Left renal cortex interstitium (tissue), 4 donors: ENCODE measurements at regions not wholly inside any gene's neighbourhood (a gene's known extent, or its start where the extent isn't known, plus 50 kb on each side); places are given as distances from the start of the nearest gene placed in this dataset.
A peak's percentile ranks its signal among the peaks of the same experiment; 100 is the strongest.

ENCODE experiments used
- DNase-seq, 4 donors: peaks; one replicate each; pipeline ENCODE4 v3.0.0-alpha.2; 2013; ENCODE audit warnings: low read depth in 4 of 4, low spot score in 2 of 4, missing footprints in 1 of 4

DNA sequence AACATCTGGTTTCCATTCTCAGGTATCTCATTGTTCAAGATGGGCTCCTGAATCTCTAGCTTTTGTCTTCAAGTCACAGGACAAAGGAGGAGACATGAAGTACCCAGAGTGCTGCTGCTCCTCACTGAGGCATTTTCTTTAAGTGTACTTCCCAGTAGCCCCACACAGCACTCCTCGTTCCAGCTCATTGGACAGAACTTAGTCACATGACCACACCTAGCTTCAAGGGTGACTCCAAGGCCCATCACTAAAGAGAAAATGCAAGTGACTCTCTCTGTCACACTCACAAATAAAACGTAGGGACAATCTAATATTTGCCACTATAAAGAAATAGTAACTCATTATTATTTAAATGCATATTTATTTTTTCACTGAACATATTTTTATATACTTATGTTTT lies 58.3 kb upstream of the NEUROD6 start:
- no peak for DNase-seq

DNA sequence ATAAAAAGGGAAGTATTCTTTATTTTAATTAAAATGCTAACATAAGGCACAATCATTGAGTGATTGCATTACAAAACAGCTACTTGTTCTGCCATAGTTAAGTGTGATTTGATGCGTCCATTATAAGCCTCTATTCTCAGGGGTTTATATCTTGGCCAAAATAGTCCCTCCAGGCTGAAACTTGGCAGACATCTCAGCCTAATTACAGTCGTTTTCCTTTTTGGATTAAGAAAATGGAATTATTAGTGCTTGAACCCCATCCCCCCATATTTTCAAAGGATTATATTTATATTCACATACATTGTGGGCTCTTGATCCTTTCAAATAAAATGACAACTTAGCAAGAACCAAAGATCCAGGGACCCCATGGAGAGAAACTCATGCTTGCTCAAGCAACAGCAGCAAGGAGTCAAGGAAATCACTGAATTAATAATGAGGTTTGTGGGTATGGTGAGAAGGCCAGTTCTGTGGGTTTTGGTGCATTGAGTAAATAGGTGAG lies 66.7 kb upstream of the NEUROD6 start:
- DNase-seq = no peak

DNA sequence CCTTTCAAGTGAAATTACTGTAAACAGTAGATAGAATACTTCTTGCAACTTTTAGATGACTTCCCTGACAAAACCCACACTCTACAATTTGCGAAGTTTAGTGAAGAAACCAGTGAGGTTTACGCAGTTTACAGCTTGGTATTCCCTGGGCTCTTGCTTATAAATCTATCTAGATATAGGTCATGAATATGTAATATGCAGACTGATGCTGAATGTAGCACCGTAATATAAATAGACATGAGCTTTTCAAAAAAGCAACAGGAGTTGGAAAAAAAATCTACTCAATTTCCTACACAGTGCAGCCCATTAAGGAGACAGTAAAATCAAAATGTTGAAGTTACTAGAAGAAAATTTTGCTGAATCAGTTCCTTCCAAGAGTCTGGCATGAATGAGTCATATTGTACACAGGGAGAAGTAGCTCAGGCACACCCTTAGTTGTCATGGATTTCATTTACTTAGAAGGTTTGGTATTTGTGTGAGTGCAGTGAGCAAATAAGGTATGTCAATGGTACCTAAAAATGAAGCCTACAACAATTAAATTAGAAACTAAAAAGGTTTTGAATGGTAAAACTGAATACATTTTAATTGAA lies 67.7 kb upstream of the NEUROD6 start:
- DNase-seq = no peak

DNA sequence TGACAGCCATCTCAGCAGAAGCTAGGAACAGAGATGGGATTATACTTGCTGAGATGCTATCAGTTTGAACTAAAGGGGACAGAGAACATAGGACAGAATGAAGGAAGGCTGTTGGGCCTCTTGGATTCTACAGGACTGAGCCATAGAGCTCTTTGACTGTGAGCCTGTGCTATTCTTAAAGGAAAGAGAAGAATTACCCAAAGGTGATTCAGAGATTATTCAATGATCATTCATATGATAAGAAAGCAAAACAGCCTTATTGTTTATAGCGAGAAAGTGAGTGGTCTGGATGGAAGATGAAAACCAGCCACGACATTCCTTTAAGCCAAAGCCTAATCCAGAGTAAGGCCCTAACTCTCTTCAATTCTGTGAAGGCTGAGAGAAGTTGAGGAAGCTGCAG lies 69.7 kb upstream of the NEUROD6 start:
- no peak for DNase-seq

DNA sequence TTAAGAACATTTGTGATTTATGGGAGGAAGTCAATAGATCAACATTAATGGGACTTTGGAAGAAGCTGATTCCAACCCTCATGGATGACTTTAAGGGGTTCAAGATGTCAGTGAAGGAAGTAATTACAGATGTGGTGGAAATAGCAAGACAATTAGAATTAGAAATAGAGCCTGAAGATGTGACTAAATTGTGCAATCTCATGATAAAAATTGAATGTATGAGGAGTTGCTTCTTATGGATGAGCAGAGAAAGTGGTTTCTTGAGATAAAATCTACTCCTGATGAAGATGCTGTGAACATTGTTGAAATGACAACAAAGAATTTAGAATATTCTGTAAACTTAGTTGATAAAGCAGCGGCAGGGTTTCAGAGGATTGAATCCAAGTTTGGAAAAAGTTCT lies 70.9 kb upstream of the NEUROD6 start:
- no peak for DNase-seq

DNA sequence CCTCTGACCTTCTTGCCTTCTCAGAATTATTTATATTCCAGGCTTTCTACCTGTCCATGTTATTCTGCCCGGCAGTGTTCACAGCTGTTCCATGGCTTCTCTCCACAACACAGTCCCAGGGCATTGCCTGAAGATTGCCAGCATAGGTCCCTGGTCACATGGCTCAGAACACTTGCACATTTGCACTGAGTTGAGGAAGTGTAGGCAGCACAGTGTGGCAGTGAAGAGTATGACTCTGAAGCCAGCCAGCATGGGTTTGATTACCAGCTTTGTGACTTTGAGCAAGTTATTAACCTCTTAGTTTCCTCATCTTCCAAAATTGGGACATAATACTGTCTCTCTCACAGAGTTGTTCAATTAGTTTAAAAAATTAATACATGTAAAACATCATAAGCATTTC lies 73.2 kb upstream of the NEUROD6 start:
- DNase-seq = no peak

DNA sequence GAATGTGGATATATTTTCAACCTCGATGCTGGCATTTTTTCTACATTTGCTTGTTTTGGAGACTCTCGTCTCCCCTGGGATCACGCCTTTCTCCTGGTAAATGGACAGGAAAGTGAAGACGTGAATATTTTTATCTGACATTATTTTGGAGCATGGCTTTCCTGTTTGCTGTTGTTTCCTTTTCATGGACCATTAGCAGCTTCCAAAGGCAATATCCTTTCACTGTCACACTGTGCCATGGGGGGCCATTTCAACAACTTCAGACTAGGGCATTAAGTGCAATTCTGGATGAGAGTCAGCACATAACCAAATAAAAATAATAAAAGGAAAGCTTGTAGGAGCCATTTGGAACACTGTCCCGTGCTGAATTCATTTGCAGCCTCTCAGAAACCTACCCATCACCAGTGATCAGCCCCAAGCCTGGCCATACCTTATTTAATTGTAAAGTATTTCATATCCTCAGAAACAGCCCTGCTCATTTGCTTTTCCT lies 75.9 kb upstream of the NEUROD6 start:
- no peak for DNase-seq

DNA sequence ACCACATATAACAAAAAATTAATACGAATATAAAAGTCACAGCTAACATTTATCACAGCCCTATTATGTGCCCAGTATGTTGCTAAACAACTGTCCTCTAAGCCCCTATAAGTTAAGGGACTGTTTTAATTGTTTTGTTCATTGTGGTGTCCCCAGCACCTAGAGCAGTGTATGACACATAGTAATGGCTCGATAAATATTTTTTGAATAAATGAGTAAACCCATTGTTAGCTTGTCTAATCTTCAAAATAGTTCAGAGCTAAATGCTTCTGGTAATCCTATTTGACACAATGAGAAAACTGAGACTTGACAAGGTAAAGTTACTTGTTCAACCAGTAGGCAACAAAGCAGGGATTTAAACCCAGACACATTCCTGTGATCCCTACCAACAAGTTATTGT lies 78.4 kb upstream of the NEUROD6 start:
- DNase-seq = no peak

DNA sequence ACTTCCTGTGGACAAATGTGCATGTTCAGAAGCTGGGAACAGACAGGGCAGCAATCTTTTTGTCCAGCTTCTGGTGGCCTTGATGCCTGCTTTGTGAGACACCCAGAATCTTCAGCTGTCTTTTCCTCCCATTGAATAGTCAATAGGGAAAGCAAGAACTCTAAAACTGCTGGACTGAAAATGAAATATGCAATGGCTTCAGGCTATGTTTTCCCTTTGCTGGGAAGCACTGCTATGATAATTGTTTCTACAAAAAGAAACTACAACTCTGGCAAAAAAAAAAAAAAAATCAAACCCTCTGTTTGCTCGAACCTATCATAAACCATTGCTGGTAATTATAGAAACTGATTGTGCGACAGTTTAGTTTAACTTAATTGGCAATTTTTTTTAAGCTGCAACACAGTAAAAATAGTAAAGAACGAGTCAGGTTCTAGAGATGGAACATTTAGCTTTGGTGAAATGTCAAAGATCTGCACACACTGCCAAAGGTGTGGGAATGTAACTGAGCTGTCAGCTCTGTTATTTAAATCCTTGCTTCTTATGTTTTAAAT lies 79.1 kb upstream of the NEUROD6 start:
- no peak for DNase-seq

DNA sequence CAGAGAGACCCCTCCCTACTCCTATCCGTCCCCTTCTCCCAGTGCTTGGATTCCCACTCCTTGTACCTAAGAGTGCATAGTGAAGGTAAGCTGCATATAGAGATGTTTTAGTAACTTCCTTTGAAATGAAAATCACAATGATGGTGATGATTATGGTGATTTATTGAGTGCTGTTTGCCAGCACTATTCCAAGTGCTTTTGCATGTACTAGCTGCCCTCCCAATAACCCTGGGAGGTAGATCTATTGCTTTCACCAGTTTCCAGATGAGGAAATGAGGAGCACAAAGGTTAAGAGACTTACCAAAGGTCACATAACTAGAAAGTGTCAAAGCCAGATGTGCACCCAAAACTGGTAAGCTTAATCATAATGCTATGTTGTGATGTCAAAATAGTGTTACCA lies 80.4 kb upstream of the NEUROD6 start:
- DNase-seq = no peak

DNA sequence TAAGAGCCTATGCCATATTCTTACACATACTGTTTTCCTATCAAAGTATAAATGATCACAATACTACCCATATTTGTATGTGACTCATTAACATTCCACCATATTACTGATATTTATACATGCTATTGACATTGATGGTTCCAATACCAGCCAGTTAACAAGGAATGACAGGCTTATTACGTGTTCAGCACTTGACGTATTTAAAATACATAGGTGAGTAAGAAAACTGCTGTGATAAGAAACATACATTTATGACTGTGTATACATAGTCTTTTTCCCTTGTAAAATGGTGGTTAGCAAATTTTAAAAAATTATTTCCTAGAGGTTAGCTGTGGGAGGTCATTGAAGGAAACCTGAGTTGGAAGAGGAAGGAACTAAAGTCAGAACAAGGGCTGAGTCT lies 81.1 kb upstream of the NEUROD6 start:
- DNase-seq = no peak

DNA sequence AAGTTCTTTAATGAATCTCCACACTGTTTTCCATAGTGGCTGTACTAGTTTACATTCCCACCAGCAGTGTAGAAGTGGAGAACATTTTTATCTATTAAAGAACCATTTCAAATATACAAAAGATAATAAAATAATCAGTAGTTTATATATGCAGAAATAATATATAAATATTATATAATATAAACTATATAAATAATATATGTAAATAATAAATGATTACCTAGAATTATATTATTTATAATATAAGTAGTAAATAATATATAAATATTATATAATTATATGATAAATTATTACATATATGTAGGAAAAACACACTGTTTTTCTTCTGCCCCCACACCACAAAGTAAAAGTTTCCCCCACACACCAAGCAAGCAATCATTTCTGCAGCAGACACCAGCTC lies 83.5 kb upstream of the NEUROD6 start:
- DNase-seq = no peak

DNA sequence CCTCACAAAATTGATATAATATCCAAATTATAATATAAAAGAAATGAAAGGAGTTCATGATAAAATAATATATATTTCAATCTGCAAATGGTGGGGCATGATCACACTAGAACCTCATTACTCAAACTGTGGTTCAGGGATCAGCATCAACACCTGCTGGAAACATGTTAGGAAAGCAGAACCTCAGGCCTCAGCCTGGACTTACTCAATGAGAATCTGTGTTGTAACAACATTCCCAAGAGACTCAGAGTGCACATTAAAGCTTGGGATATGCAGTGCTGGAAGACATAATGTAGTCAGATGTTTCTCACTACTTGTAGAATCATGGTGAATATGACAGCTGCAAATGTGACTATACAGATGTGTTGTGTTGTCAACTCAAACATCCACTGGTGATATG lies 81.7 kb upstream of the ITPRID1 start:
- no peak for DNase-seq

DNA sequence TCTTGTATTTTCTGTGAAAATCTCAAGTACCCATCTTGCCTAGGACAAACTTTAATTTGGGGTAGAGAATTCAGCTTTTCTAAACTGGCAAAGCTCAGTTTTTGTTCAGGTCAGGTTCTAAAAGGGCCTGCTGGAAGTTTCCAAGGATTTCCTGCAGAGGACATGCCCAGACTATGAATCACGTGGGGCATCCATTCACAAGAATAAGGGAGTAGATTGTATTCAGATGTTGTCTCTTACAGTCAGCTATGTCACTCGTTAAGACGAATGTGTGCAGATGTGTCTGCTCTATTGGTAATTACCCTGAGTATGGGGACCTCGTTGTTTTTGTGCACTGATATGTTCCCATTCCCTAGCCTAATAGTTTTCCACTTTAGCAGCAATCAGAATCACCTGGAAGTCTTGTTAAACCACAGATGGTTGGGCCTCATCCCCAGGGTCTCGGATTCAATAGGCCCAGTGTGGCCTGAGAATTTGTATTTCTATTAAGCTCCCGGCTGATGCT lies 81.0 kb upstream of the ITPRID1 start:
- no peak for DNase-seq

DNA sequence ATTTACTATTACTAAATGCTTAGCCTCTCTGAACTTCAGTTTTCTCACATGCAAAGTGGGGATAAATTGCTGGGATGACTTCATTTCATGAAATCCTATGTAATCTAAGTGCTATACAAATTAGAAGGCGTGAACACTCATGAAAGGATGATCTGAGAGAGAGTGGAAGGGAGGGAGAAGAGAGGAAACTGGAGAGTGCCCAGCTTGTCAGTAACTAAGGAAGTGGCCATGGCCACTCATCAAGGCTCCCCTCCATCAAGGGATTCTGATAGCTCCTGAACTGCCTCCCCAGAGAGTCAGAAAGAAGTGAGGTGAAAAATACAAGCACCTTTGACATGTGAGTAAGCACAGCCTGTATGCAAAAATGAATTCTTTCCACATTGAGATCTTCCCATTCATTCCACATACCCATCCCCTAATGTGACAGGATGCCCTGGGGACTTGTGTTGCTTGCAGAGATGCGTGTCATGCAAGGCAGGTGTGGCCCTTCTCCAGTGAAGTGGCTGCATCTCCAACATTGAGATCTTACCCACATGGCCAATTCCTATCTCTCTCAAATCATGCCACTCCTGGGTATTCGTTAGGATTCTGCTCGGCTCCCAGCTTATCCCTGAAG lies 76.5 kb upstream of the ITPRID1 start:
- no peak for DNase-seq

DNA sequence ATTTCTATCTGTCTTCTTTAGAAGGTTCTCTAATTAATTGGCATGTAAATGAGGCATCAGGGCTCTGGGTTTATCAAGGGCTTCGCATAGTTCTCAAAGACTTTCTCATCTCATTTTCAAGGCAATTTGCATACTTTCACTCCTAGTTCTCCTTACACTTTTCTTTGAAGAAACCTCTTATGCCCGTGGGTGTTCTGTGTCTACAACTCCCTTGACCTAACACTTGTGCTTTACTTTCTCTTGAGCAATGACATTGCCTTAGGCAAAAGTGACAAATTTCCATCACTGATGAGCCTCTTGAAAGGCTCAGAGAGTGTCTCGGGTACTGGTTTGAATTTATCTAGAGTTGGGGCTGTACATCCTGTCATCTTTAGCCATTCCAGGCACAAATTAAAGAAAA lies 74.7 kb upstream of the ITPRID1 start:
- no peak for DNase-seq

DNA sequence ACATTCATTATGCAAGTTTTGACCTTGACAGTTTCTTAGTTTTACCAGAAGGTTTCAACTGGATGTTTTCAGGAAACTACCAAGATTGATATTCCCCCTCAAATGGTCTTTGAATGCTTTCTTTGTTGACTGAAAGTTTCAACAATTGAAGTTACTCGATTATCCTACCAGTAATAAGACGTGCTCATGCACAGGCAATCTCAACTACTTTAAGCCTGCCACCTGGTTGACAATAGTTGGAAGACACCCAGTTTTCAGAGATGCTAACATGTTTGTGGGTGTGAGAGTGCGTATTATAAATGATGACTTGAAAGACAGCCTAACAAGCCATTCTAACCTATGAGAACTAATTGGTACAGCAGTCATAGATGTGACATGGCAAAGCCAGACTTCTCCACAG lies 73.4 kb upstream of the ITPRID1 start:
- DNase-seq = no peak

DNA sequence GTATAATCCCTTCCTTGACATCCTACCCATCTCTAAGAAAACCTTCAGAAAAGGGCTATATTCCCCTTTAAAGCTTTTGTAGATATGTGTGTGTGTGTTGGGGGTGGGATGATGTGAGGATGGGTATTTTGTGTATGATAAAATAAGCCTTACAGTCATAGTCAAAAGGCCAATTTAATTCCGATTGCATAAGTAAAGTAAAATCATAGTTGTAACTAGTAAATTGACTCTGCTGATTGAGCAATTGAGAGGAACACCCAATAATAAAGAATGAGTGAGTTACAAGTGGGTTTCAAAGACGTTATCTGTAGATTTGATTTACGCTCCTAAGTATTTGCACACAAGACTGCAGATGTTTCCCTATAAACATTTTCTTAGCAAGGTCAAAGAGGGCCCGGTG lies 71.3 kb upstream of the ITPRID1 start:
- no peak for DNase-seq

DNA sequence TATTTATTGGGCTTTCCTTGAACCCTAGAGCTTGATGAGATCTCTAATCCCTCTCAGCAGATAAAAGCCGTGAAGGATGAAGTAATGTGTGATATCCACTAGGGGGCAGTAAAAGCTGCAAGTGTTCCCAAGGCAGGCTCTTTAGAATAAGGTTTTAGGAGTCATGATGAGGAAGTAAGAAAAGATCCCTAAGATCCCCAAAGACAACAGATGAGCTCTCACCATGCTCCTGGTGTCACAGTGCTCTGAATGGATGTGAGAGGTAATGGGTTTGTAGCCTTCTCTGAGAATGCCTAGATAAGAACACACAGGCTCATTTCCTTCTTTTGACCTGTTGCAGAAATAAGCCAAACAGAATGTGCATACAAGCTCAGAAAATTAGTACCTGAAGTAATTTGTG lies 70.4 kb upstream of the ITPRID1 start:
- DNase-seq = peak in 3 of 4 donors; percentile 9 to 19 (median 14)

DNA sequence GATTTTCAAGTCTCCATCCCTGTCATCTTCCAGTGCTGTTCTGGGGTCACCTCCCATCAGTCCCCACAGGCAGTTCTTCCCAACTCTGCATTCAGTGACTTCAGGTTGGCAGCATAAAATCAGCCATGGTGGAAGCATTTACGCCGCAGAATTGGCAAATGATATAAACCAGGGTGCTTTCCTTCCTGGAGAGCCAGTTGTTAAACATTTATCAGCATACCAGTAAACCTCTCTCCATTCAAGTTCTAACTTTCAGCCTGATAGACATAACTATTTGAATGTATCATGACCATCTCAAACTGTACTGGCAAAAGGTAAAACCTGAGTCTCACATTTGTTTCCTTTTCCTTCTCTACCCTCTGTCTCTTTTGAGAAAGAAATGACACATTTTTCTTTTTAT lies 69.7 kb upstream of the ITPRID1 start:
- no peak for DNase-seq

DNA sequence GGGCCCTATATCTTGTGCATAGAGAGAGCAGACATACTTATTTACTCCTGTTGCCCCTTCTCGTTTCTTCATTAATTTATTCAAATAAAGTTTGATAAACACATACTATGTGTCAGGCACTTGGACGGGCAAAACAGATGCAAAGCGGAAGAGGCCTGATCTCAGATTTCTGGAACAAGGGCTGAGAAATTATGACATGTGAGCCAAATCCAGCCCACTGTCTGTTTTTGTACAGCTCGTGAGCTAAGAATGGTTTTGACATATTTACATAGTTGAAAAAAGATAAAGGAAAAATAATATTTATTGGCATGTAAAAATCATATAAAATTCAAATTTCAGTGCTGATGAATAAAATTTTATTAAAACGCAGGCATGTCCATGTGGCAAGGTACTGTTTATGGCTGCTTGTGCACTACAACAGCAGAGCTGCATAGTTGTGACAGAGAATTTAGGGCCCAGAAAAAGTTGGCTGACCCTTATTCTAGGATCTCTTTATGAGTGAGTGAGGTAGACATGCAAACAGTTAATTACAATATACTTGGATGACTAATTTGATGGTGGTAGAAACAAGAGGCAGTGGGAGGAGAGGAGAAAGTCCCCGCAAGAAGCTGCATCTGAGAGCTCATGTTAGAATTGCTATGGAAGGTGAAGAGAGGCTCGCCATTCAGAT lies 68.1 kb upstream of the ITPRID1 start:
- no peak for DNase-seq

DNA sequence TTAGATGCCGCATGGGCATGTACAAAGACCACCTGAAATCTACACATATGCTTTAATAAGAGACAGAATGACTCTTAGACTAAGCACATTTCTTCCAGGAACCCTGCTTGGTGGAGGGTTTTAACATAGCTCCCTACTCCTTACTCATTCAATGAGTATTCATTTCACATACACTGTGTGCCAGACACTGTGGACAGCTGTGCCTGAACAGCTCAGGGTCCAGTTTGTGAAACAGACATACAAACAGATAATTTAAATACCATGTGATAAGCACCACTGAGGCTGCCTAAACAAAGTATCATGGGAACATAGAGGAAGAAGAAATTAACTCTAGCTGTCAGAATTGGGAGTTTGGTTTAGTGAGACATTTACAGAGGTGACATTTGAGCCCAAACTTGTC lies 65.2 kb upstream of the ITPRID1 start:
- no peak for DNase-seq
